ENCODE measurements at regions not wholly inside any gene's neighbourhood (a gene's known extent, or its start where the extent isn't known, plus 50 kb on each side); places are given as distances from the start of the nearest gene placed in this dataset.

- no peak for TF ChIP-seq POLR2A (IDR thresholded peaks at IDR 0.05)
- no peak for TF ChIP-seq CTCF (IDR thresholded peaks at IDR 0.05)
- TF ChIP-seq POLR2AphosphoS5 (IDR thresholded peaks at IDR 0.05): no peak
- TF ChIP-seq EP300 (IDR thresholded peaks at IDR 0.05): no peak
Measured at GRCh38 chr2:71794611-71795010, 341.2 kb downstream of the DYSF start.

Data from stomach (tissue), 4 donors.